GM21723 (cell line): ENCODE measurements at regions not wholly inside any gene's neighbourhood (a gene's known extent, or its start where the extent isn't known, plus 50 kb on each side); places are given as distances from the start of the nearest gene placed in this dataset.

Source experiments
- ATAC-seq: cut with Tn5 transposase; IDR thresholded peaks from one replicate; pipeline ENCODE4 v1.9.1; 2021; ENCODE audit warnings: mild to moderate bottlenecking, moderate library complexity; ENCODE audit not compliant: unreplicated experiment

DNA sequence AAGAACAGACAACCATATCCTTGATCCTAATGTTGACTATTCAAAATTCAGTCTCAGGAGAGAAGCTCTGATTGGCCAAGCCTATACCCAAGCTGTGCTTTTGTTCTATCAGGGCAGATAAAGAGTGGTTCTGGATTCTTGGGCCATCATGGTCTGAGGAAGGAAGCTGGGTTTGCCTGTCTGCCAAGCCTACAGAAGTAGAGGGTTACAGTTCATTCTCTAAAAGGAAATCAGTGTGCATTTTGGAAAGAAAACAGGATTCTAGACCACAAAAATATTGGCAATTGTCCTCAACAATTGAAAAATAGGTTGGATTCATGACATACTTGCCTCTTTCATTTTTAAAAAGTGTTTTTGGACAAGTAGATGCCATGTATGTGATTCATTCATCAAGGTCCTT, 145.4 kb upstream of the BMP2 start:
- ATAC-seq = no peak

DNA sequence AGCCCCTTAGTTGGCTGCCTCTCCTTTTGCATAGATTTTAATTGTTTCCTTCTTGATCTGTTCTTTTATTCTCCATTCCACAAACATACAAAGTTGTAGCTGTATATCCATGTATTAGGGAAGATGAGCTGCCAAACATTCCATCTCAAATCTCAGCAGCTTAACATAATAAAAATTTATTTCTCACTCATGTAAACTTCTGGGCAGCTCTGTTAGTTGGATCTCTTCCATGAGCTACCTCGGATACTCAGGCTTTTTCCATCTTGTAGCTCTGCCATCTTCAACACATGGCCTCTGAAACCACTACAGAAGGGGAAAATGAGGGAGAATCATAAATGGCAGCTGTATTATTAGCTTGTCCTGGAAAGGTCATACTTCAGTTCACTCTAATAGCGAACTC, 149.4 kb upstream of the BMP2 start:
- ATAC-seq = no peak

DNA sequence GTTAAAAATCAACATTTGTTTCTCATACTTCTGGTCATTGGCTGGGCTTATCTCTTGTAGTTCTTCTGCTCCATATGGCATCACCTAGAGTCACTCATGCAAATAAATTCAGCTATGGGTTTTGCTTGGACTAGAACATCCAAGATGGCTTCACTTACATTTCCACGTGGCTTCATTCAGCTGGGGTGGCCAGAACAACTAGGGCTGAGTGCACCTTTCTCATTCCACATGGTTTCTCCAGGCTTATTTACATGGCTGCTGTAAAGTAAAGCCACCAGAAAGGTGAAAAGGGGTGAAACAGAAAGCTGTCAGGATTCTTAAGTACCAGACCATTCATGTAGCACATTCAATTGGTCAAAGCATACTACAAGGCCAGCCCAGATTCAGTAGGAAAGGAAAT, 151.1 kb upstream of the BMP2 start:
- no peak for ATAC-seq

DNA sequence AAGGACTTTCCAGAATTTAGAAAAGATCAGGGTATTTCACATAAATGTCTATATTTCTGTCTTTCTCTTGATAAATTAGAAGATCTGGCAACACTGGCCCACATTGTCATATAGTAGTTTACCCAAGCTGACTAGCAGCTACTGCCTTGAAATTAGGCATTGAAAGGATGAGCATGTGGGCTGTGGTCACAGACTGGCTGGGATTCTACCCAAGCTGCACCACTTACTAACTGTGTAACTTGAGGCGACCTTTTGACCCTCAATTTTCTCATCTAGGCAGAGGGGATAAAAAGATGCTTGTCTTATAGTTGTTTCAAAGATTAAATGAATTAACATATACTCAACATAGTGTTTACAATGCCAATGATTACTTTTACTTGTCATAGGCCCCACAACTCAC, 152.7 kb upstream of the BMP2 start:
- no peak for ATAC-seq

DNA sequence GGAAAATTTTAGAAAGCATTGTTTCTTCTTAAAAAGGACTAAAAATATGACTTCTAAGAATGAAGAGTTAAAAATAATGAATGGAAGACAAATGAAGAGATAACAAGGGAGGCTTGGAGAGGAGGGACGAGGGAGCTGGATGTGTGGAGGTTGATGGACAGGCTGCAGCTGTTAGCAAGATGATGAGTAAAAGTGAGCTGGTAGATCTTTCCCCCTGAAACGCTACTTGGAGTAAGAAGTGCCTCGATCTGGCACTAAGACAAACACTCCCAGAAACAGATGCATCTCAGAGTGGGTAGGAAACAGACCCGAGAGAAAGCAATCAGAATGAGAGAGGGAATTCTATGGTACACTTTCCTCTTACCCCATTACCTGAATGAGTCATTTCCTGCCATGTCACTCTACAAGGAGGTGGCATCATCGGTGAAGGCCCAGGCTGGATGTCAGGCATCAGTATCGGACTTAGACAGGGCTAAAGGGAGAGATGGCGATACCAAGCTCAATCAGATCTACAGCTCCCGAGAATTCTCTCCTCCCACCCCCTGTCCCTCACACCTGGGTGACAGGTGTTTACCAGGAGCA, 154.1 kb upstream of the BMP2 start:
- no peak for ATAC-seq

DNA sequence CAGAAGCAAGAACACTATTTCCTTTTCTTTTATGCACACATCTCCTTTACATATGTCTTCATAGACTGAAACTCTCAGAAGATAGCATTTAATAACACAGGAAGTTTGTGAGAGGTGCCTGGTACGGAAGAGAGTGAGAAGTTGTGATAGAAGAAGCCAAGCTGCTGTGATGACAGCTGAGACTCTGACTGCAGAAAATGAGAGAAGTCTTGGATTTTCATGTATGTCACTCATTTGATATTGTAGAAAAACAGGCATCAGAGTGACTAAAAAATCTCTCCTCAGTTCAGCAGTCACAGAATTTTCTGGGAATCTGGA, 154.9 kb upstream of the BMP2 start:
- ATAC-seq = no peak

DNA sequence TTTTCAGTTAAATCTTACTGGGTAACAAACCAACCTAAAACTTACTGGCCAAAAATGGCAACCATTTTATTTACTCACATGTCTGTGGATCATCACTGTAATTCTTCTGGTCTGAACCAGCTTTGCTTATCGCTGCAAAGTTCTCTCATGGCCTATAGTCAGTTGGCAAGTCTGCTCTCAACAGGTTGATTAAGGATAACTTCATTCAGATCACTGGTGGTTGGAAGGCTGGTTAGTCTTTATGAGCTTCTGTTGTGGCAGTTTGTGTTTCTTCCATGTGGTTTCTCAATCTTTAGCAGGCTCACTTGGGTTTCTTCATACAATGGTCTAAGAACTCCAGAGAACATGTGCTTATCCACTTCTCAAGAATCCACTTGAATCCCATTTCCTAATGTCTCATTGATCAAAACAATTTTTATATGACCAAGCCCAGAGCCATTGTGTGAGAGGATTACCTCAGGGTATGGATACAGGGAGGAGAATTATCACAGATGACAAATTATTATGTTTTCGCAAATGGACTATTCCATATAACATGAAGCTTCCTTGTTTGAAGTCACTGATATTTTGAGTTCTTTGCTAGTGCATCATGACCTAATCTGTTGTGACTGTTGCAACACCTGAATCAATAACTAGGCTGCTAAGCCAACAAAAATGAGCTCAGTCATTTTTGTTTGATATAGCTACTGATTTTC, 155.4 kb upstream of the BMP2 start:
- no peak for ATAC-seq

DNA sequence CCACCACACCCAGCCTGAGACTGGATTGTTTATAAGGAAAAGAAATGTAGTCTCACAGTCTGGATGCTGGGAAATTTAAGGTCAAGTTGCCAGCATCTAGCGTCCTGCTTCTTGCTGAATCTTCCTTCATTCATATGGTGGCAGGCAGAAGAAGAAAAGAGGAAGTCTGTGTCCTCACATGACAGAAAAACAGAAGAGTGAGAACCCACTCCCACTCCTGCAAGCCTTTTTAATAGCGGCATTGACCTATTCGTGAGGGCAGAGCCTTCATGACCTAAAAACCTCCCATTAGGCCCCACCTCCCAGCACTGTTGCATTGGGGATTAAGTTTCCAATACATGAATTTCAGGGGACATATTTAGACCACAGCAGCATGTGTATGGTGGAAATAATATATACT, 160.8 kb upstream of the BMP2 start:
- ATAC-seq = no peak

DNA sequence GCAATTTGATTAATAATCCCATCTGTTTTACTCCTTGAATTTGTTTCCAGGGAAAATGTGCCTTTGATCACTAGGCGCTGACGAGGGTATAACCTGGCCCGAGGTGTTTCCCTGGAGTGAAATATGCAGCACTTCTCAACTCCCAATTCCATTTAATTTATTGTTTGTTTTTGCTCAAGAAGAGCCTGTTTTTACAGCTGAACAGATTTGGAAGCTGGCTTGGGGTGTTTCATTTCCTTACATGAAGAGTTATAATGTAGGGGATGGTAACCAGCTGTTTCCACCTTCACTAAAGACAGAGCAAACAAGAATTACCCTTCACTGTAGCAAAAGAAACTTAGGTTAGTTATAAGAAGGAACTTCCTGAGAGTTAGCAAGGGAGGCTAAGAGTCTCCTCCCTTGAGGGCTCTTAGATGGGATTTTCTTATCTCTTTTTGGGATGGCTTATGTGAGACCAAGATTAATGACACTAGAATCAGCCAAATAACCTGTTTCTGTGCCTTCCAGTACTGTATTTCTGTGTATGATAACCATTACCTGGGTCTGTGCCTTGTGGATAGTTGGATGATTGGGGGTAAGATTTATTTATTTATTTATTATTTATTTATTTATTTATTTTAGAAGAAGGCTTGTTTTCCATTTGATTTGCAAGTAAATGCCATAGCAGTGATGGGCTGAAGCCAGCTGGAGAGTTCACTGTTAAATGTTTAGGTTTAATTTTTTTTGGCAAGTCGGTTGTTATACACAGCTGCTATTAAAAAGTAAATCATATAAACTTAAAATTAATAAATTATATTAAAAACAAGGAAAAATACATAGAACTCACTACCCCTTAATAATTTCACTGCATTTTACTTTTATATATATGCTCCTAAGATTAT, 162.2 kb upstream of the BMP2 start:
- ATAC-seq = no peak

DNA sequence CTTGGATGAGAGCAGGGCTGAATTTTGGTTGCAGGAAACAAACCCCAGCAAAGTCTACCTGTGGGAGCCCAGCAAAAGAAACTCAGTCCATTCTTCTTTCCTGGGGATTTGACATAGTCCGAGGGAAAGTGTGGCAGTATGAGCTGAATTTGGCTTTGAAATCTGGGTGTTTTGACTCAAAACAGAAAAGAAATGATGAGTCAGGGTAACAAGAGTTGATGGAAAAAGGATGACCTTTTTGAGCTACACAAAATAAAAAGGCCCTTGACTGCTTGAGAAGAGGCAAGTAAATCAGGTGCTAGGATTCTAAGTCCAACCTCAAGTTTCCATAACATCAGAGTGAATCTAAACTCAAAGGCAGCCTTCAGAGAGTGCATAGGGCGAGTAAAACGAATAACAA, 163.3 kb upstream of the BMP2 start:
- no peak for ATAC-seq

DNA sequence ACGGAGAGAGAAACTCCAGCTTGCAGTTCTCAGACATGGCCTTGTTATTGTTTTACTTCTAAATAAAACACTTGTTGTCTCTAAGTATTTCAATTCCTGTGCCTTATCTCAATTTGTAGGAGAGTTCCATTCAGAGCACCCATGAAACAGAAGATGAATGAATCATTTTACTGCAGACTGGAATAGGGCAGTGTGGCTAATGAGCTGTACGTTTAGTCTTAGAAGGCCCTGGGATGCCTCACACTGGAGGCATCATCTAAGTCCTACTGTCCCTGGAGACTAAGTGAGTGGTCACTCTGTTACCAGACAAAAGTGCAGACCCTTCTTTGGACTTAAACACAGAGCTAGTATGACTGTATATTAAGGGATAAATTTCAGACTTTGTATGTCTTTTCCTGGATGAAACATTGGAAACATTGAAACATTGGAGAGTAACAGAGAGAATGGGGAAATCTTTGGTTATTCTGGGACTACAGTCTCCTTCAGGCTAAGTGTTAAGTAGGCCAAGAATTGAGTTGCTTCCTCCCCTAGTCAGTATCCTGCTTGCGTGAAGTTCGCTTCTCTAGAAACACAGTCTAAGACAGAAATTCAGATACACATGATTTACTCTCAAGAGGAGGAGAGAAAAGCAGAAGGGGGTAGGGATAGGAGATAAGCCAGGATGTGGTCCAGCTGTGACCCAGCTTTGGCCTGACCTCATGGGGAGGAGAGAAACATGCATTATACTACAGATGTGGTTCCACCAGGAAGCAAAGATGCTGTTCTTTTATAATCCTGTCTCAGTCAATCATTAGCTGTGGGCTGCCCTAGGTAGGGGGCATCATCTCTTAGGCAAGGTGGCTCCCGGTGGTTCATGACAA, 167.4 kb upstream of the BMP2 start:
- no peak for ATAC-seq

DNA sequence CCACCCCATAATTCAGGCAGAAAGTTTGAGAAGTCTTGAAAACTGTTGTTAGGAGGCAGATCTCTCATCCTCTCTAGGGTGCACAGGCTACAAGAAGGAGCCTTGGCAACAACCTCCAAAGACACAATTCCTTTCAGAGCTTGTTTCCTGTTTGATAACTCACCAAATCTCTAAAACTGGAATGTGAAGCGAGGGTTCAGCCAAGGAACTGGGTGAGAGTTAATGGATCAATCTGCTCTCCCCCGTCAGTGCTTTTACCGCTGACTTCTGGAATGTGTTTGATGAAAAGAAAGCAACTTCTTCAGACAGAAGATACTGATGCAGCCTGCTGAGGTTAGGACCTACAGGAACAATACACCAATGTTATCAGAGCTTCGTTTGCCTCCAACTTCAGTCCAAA, 171.8 kb upstream of the BMP2 start:
- no peak for ATAC-seq

DNA sequence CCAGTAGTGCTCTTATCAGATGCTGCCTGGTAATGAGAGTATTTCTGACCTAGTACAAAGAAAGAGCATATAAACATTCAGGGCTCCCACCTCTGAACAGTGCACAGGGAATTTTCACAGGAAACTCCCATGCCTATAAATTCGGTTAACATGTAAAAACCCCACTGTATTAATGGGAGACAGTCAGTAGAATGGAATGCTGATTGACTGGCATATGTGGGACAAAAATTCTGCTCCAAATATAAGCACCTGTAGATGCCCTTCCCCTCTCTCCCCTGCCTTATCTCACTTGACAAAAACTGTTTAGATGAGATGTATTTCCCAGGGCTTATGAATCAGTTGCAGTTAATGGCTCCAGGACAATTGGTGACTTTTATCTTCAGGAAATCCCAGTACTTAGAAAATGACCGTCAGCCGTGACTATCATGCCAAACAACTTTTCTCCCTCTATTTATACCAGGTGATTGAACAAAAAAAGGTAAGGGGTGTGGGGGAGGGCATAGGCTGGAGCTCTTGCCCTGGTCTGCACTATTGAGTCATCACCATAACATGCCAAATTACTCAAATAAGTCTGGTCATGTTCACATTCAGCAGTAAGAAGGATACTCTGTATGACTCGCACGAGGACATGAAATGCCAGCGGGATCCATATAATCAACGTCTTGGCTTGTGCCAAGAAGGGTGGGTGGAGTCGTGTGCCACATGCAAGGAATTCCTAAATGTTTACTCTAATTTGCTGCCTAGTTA, 176.4 kb upstream of the BMP2 start:
- no peak for ATAC-seq

DNA sequence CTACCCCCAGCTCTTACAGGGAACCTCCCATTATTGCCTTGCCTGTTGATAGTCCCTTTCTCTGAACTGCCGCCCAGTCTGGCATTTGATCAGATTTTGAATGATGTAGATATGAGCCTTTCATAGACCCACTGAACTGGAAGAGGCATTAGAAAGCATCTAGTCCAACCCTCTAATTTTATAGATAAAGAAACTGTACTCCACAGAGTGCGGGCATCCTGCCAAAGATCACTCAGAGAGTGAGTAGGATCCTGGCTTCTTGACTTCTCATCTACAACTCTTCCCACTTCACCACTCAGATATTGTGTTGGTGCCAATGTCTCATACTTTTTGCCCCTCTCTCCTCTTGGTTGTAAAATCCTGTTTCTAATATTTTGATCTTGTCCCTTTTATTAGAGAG, 179.2 kb upstream of the BMP2 start:
- no peak for ATAC-seq

DNA sequence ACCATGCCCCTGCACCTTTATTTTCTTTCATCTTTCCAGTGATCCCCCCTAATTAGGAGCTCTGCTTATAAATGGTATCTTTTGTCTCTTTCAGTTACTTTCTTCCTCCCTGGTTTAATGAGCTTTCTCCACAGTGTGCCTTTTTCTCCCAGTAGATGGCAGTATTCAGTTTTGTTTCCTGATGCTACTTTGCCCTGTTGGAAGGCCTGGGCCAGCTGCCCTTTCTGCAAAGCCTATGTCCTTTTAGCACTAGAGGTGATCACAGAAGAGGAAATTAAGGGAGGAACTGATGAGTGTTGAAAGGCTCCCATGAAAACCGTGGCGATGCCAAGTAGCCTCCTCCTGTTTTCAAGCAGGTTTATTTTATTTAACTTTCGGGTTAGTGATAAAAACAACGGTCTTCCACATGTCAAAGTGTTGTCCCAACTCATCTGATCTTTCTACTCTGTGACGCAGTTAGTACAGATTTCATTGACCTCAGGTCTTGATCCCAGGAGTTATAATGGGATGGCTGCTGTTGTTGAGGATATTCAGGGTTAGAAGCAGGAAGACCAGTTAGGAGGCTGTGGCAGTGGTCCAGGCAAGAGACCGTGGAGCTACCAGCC, 184.2 kb upstream of the BMP2 start:
- ATAC-seq = peak; percentile 62

DNA sequence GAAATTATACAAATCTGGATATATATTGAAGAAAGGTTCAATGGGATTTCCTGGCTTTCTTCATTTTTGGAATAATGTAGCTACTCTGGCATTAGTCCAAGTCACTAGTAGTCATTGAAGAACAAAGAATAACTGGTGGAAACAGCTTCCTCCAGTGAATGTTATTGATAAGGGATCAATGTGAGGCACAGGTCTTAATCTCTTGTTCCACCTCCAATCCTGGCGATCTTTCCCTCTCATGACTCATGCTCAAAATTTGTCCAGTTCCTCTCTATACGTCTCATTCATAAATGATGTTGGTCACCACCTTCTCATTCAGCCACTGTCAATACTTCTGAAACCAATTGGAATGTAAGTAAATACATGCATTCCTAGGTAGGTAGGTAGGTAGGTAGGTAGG, 185.0 kb upstream of the BMP2 start:
- no peak for ATAC-seq

DNA sequence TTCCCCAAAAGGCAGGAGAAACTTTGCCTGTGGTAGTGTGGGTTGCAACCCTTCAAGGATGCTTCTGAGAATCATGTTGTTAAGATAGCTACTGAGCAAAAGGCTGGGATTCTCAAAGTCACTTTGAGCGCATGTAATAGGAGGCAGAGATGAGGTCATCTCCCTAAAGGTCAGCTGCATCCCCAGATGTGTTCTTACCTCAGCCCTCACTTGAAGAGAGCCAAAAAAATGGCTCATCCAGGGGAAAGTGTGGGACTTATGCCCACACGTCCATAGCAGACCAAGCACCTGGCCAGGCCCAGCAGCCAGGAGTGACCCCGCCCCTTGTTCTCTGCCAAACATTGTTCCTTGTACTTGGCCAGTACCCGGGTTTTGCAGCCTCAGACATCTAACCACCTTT, 187.0 kb upstream of the BMP2 start:
- no peak for ATAC-seq

DNA sequence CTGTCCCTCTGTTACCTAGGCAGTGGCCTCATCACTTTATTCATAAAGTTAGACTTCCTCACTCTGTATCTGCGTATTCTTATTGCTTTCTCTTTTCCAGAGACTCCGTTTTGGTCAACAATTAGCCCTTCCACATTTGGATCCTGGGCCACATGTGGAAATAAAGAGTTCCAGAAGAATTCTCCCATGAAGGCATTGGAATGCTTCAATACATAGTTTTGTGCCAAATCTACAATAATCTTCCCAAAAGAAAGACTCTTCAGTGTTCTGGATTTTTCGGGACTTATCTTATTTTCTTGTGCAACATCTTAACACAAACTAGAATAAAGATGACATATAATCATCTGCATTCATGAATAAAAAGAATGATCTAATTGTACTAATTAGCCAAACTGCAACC, 187.7 kb upstream of the BMP2 start:
- ATAC-seq = no peak

DNA sequence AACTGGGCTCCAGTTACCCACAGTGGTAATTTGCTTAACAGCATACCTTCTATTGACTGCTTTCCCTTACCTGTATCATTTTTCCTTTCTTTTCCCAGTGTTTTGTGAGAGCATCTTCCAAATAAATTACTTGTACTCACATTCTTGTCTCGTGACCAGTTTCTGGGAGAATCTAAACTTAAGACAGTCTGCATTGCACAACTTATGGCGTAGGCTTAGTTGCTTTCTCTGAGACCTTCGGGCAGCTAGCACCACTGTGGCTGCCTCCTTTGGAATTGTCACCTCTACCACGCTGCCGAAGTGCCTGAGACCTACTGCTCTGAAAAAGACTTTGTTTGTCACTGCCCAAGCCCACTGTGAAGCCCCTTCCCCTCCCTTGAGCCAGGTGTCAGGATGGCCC, 188.1 kb upstream of the BMP2 start:
- no peak for ATAC-seq

DNA sequence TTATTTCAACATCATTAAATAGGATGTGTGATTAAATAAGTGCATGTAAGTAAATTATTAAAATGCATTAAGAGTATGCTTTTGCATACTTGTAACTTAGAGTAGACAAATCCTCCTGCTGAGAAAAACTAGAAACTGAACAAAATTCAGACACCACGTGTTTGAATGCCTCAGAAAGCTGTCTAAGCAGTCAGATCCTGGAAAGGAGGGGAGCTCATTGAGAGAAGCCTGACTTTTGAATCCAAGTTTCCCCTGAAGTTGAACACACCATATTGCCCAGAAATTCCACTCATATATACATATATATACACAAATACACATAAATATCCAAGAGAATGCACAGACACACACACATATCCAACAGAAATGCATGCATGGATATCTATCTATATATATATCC, 190.0 kb upstream of the BMP2 start:
- ATAC-seq = no peak
